H1 (cell line): ENCODE measurements at regions not wholly inside any gene's neighbourhood (a gene's known extent, or its start where the extent isn't known, plus 50 kb on each side); places are given as distances from the start of the nearest gene placed in this dataset.
"Not testable (repeated sequence)": the region's sequence is repeated elsewhere in the genome, so short reads cannot be mapped to it uniquely, and the experiment has no call there.

ENCODE experiments used
- EGR1 ChIP-seq: IDR thresholded peaks from 2 replicates; pipeline ENCODE4 v1.6.1; 2011; ENCODE audit warnings: low read depth, low read length, borderline replicate concordance
- EP300 ChIP-seq, 2 experiments: IDR thresholded peaks; 1 replicate in 1 of 2; 2 replicates in 1 of 2; pipeline ENCODE4 v1.6.1; 2011 to 2012; ENCODE audit warnings: low read depth in 2 of 2, low read length in 2 of 2, mild to moderate bottlenecking in 2 of 2, borderline replicate concordance in 1 of 2, inconsistent platforms in 1 of 2, moderate library complexity in 1 of 2
- EZH2 ChIP-seq: fragments of 200-600 bp; sonication (generic); IDR thresholded peaks from 2 replicates; pipeline ENCODE4 v1.7.1; 2012; ENCODE audit warnings: low read depth, mild to moderate bottlenecking, moderate library complexity, low read length, inconsistent platforms; ENCODE audit not compliant: severe bottlenecking
- HDAC6 ChIP-seq: IDR thresholded peaks from one replicate; pipeline ENCODE4 v1.7.1; 2012; ENCODE audit warnings: low read depth, mild to moderate bottlenecking, inconsistent platforms, low read length, moderate library complexity
- POLR2A ChIP-seq, 2 experiments: IDR thresholded peaks; 1 replicate in 1 of 2; 2 replicates in 1 of 2; pipeline ENCODE4 v1.6.1; 2011; ENCODE audit warnings: low read depth in 2 of 2, low read length in 2 of 2, mild to moderate bottlenecking in 2 of 2; ENCODE audit errors: control extremely low read depth in 1 of 2
- SIN3A ChIP-seq, 2 experiments: IDR thresholded peaks in 1 of 2; conservative IDR thresholded peaks in 1 of 2; 2 replicates each; pipeline ENCODE4 v1.6.1; 2011 to 2012; ENCODE audit warnings: low read length in 2 of 2, improper control_type of control experiment in 1 of 2, low read depth in 1 of 2, mild to moderate bottlenecking in 1 of 2
- TAF1 ChIP-seq: IDR thresholded peaks from 2 replicates; pipeline ENCODE4 v1.6.1; 2011; ENCODE audit warnings: mild to moderate bottlenecking, low read depth, low read length
- TF ChIP-seq, protein P1 (sequence below), 3 experiments: IDR thresholded peaks; 1 replicate in 2 of 3; 2 replicates in 1 of 3; pipeline versions ENCODE4 v1.5.1 to v1.6.1; 2011; ENCODE audit warnings: low read length in 3 of 3, mild to moderate bottlenecking in 3 of 3, inconsistent platforms in 2 of 3, low read depth in 1 of 3, moderate library complexity in 1 of 3; ENCODE audit not compliant: insufficient read depth in 1 of 3; ENCODE audit errors: control extremely low read depth in 1 of 3
- TF ChIP-seq, protein P2 (sequence below): IDR thresholded peaks from 2 replicates; pipeline ENCODE4 v1.6.1; 2012; ENCODE audit warnings: low read length, inconsistent platforms

DNA sequence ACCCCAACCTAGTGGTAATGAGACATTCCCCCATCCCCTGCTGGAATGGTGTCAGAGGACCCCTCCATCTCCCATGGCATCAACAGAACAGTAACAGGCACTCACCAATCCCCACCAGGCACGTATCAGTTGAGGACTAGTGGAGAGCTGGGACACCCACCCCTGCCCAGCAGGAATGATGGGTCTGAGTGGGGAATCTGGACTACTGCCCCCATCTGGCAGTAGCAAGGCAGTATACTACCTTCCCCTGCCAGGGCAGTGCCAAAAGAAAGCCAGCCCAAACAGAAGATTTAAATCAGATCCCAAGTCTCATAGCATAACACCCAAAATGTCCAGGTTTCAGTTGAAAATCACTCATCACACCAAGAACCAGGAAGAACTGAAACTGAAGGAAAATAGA, 111.2 kb upstream of the NBPF12 start:
- TF ChIP-seq, protein P1, sequence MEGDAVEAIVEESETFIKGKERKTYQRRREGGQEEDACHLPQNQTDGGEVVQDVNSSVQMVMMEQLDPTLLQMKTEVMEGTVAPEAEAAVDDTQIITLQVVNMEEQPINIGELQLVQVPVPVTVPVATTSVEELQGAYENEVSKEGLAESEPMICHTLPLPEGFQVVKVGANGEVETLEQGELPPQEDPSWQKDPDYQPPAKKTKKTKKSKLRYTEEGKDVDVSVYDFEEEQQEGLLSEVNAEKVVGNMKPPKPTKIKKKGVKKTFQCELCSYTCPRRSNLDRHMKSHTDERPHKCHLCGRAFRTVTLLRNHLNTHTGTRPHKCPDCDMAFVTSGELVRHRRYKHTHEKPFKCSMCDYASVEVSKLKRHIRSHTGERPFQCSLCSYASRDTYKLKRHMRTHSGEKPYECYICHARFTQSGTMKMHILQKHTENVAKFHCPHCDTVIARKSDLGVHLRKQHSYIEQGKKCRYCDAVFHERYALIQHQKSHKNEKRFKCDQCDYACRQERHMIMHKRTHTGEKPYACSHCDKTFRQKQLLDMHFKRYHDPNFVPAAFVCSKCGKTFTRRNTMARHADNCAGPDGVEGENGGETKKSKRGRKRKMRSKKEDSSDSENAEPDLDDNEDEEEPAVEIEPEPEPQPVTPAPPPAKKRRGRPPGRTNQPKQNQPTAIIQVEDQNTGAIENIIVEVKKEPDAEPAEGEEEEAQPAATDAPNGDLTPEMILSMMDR (IDR thresholded peaks at IDR 0.05; ENCODE audit: control extremely low read depth in 1 of 3, insufficient read depth in 1 of 3, low read depth in 1 of 3, low read length in 3 of 3): not testable (repeated sequence)
- not testable (repeated sequence) for TF ChIP-seq TAF1; HDAC6; EP300 (IDR thresholded peaks at IDR 0.05; ENCODE audit: borderline replicate concordance in 1 of 2, low read depth in 2 of 2, low read length in 2 of 2); EZH2; SIN3A (conservative IDR thresholded peaks at IDR 0.05 in 1 of 2, IDR thresholded peaks at IDR 0.05 in 1 of 2; ENCODE audit: low read depth in 1 of 2, low read length in 2 of 2); EGR1; POLR2A (IDR thresholded peaks at IDR 0.05; ENCODE audit: control extremely low read depth in 1 of 2, low read depth in 2 of 2, low read length in 2 of 2)
- TF ChIP-seq, protein P2, sequence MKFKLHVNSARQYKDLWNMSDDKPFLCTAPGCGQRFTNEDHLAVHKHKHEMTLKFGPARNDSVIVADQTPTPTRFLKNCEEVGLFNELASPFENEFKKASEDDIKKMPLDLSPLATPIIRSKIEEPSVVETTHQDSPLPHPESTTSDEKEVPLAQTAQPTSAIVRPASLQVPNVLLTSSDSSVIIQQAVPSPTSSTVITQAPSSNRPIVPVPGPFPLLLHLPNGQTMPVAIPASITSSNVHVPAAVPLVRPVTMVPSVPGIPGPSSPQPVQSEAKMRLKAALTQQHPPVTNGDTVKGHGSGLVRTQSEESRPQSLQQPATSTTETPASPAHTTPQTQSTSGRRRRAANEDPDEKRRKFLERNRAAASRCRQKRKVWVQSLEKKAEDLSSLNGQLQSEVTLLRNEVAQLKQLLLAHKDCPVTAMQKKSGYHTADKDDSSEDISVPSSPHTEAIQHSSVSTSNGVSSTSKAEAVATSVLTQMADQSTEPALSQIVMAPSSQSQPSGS: not testable (repeated sequence)
